ENCODE measurements at regions not wholly inside any gene's neighbourhood (a gene's known extent, or its start where the extent isn't known, plus 50 kb on each side); places are given as distances from the start of the nearest gene placed in this dataset.

- TF ChIP-seq CTCF (conservative IDR thresholded peaks at IDR 0.05; ENCODE audit: low read depth, low read length) (no peak), EZH2 (IDR thresholded peaks at IDR 0.05; ENCODE audit: borderline replicate concordance, low read depth, low read length, poor library complexity, severe bottlenecking) (no peak)
These were observed 96.0 kb upstream of the PAXBP1 start for GRCh38 chr21:32867597-32867996.

Data from A673 (cell line).